CD14-positive monocyte (primary cell): ENCODE measurements at regions not wholly inside any gene's neighbourhood (a gene's known extent, or its start where the extent isn't known, plus 50 kb on each side); places are given as distances from the start of the nearest gene placed in this dataset.
A peak's percentile ranks its signal among the peaks of the same experiment; 100 is the strongest.

Experiments
- DNase-seq, 3 donors: peaks; one replicate each; pipeline ENCODE4 v3.0.0-alpha.2; 2011 to 2022
- H2AFZ ChIP-seq: 2 replicates; pipeline ENCODE4 v1.6.0; 2012; ENCODE audit warnings: mild to moderate bottlenecking, low read depth, low read length, inconsistent platforms; ENCODE audit not compliant: insufficient read depth, poor library complexity, severe bottlenecking
- H3K27ac ChIP-seq, 2 donors: 1 replicate in 1 of 2; 2 replicates in 1 of 2; pipeline ENCODE4 v1.5.1; 2012 to 2013; ENCODE audit warnings: low read length in 2 of 2, control low read depth in 1 of 2, inconsistent platforms in 1 of 2, low read depth in 1 of 2, mild to moderate bottlenecking in 1 of 2
- H3K27me3 ChIP-seq, 2 donors: one replicate each; pipeline versions ENCODE4 v1.6.0 to v1.6.1; 2011 to 2013; ENCODE audit warnings: low read length in 2 of 2; ENCODE audit not compliant: control insufficient read depth in 2 of 2, insufficient read depth in 2 of 2
- H3K36me3 ChIP-seq, 2 donors: replicated peaks in 1 of 2; 1 replicate in 1 of 2; 2 replicates in 1 of 2; pipeline versions ENCODE4 v1.5.1 to v1.6.1; 2012 to 2013; ENCODE audit warnings: low read length in 2 of 2, control low read depth in 1 of 2, inconsistent platforms in 1 of 2, mild to moderate bottlenecking in 1 of 2; ENCODE audit not compliant: insufficient read depth in 2 of 2, control insufficient read depth in 1 of 2
- H3K4me1 ChIP-seq, 2 donors: 1 replicate in 1 of 2; 2 replicates in 1 of 2; pipeline versions ENCODE4 v1.5.1 to v1.6.1; 2012 to 2013; ENCODE audit warnings: low read length in 2 of 2, control low read depth in 1 of 2, inconsistent platforms in 1 of 2, mild to moderate bottlenecking in 1 of 2, moderate library complexity in 1 of 2; ENCODE audit not compliant: insufficient read depth in 2 of 2, control insufficient read depth in 1 of 2
- H3K4me2 ChIP-seq: replicated peaks from 2 replicates; pipeline ENCODE3; 2012; ENCODE audit warnings: low read length, moderate library complexity, mild to moderate bottlenecking; ENCODE audit not compliant: poor library complexity, severe bottlenecking; ENCODE audit errors: extremely low read depth
- H3K4me3 ChIP-seq, 3 experiments: fragments of 200-600 bp in 1 of 3; sonication (generic) in 1 of 3; replicated peaks in 1 of 3; 1 replicate in 2 of 3; 2 replicates in 1 of 3; pipeline ENCODE4 v1.5.1; 2011 to 2013; ENCODE audit warnings: low read length in 3 of 3, mild to moderate bottlenecking in 3 of 3, control low read depth in 2 of 3, low read depth in 2 of 3, inconsistent platforms in 1 of 3, moderate library complexity in 1 of 3
- H3K79me2 ChIP-seq: 2 replicates; pipeline ENCODE4 v1.6.0; 2012; ENCODE audit warnings: mild to moderate bottlenecking, control low read depth, inconsistent platforms, low read length, moderate library complexity; ENCODE audit not compliant: insufficient read depth
- H3K9ac ChIP-seq: 2 replicates; pipeline ENCODE4 v1.6.0; 2017; ENCODE audit warnings: low read length, mild to moderate bottlenecking; ENCODE audit not compliant: insufficient read depth, poor library complexity, severe bottlenecking
- H3K9me3 ChIP-seq, 2 donors: replicated peaks in 1 of 2; 1 replicate in 1 of 2; 2 replicates in 1 of 2; pipeline versions ENCODE4 v1.5.1 to v1.6.1; 2012 to 2013; ENCODE audit warnings: low read length in 2 of 2, control low read depth in 1 of 2; ENCODE audit not compliant: control insufficient read depth in 1 of 2, insufficient read depth in 1 of 2
- H4K20me1 ChIP-seq: 2 replicates; pipeline ENCODE4 v1.6.0; 2012; ENCODE audit warnings: mild to moderate bottlenecking, low read length, control low read depth, moderate library complexity; ENCODE audit not compliant: insufficient read depth
- H3K27ac Mint-ChIP-seq, 7 donors: one replicate each; pipeline ENCODE4 v1.8.0; 2020; ENCODE audit warnings: mild to moderate bottlenecking in 7 of 7, mixed read lengths in 7 of 7, moderate library complexity in 6 of 7, inconsistent platforms in 2 of 7
- H3K27me3 Mint-ChIP-seq, 3 donors: one replicate each; pipeline ENCODE4 v1.8.0; 2021 to 2022; ENCODE audit warnings: low read depth in 3 of 3, mild to moderate bottlenecking in 3 of 3, mixed read lengths in 3 of 3, moderate library complexity in 3 of 3, inconsistent platforms in 1 of 3
- H3K36me3 Mint-ChIP-seq, 2 donors: one replicate each; pipeline ENCODE4 v1.8.0; 2020; ENCODE audit warnings: mixed read lengths in 2 of 2, inconsistent platforms in 1 of 2, mild to moderate bottlenecking in 1 of 2
- H3K4me1 Mint-ChIP-seq: one replicate; pipeline ENCODE4 v1.8.0; 2020; ENCODE audit warnings: mild to moderate bottlenecking, mixed read lengths
- H3K4me3 Mint-ChIP-seq, 2 donors: one replicate each; pipeline ENCODE4 v1.8.0; 2020; ENCODE audit warnings: mild to moderate bottlenecking in 2 of 2, mixed read lengths in 2 of 2, moderate library complexity in 1 of 2
- H3K9me3 Mint-ChIP-seq, 7 donors: one replicate each; pipeline ENCODE4 v1.8.0; 2020 to 2022; ENCODE audit warnings: mixed read lengths in 7 of 7, mild to moderate bottlenecking in 6 of 7, moderate library complexity in 6 of 7, inconsistent platforms in 2 of 7
- CTCF ChIP-seq: fragments of 200-600 bp; IDR thresholded peaks from one replicate; pipeline ENCODE4 v1.8.0; 2022; ENCODE audit warnings: antibody characterized with exemption, mild to moderate bottlenecking
- WGBS: methylation state at CpG from one replicate; pipeline ENCODE4 v1.1.5; 2013; ENCODE audit warnings: missing lambda C conversion rate; ENCODE audit not compliant: insufficient coverage; 5-methylcytosine and 5-hydroxymethylcytosine counted together
- intact Hi-C, 2 donors: fragments of 100-400 bp; cut with micrococcal nuclease; formaldehyde crosslinking; loops; one replicate each; pipeline versions ENCODE4 v1.15.0 to v1.15.1; 2023

GRCh38 chr14:55910601-55911243 lies 207.5 kb upstream of the PELI2 start:
- 93% methylated on average over 2 of the region's 2 CpGs for WGBS

GRCh38 chr14:55911776-55912175 lies 206.4 kb upstream of the PELI2 start:
- TF ChIP-seq CTCF, result no peak
- H3K9ac ChIP-seq, result no peak overlapping the region
- H3K36me3 ChIP-seq, result no peaks in the 10 kb centered on the region
- no peaks in the 10 kb centered on the region for H3K79me2 ChIP-seq
- no peaks in the 10 kb centered on the region for H3K9me3 ChIP-seq
- peaks cover 0 to 2% (median 0%) of the 10 kb centered on the region in 3 donors for H3K27me3 Mint-ChIP-seq
- peak overlapping the region in 1 of 7 donors; percentile 10 for H3K27ac Mint-ChIP-seq
- no peaks in the 10 kb centered on the region for H3K36me3 Mint-ChIP-seq
- WGBS, result 93% methylated on average over 4 of the region's 4 CpGs
- no peak for DNase-seq
- H3K4me3 Mint-ChIP-seq, result no peak overlapping the region
- peaks cover 0 to 2% of the 10 kb centered on the region in 2 donors for H3K27me3 ChIP-seq
- intact Hi-C loops, result no loop called here
- H3K27ac ChIP-seq, result no peak overlapping the region
- H3K4me1 Mint-ChIP-seq, result no peaks in the 10 kb centered on the region
- no peak overlapping the region for H3K4me2 ChIP-seq
- no peaks in the 10 kb centered on the region for H3K4me1 ChIP-seq
- peaks cover 0 to 2% (median 0%) of the 10 kb centered on the region in 7 donors for H3K9me3 Mint-ChIP-seq
- no peaks in the 10 kb centered on the region for H4K20me1 ChIP-seq
- no peak overlapping the region for H2AFZ ChIP-seq
- no peak overlapping the region for H3K4me3 ChIP-seq

More at GRCh38 chr14:55910601-55911243, 207.5 kb upstream of the PELI2 start:
- no peaks in the 10 kb centered on the region for H3K9me3 ChIP-seq
- no peak overlapping the region for H3K27ac Mint-ChIP-seq
- no peak overlapping the region for H3K4me3 Mint-ChIP-seq
- no peaks in the 10 kb centered on the region for H3K4me1 ChIP-seq
- H4K20me1 ChIP-seq, result no peaks in the 10 kb centered on the region
- no peak overlapping the region for H3K4me2 ChIP-seq
- H3K4me1 Mint-ChIP-seq, result no peaks in the 10 kb centered on the region
- H3K36me3 ChIP-seq, result no peaks in the 10 kb centered on the region
- intact Hi-C loops, result no loop called here
- no peak overlapping the region for H3K27ac ChIP-seq
- peaks cover 0 to 2% (median 0%) of the 10 kb centered on the region in 3 donors for H3K27me3 Mint-ChIP-seq
- H3K9ac ChIP-seq, result no peak overlapping the region
- H3K27me3 ChIP-seq, result peaks cover 0 to 2% of the 10 kb centered on the region in 2 donors
- DNase-seq, result no peak
- peaks cover 0 to 2% (median 0%) of the 10 kb centered on the region in 7 donors for H3K9me3 Mint-ChIP-seq
- H3K4me3 ChIP-seq, result no peak overlapping the region
- no peak for TF ChIP-seq CTCF
- H2AFZ ChIP-seq, result no peak overlapping the region
- no peaks in the 10 kb centered on the region for H3K79me2 ChIP-seq
- H3K36me3 Mint-ChIP-seq, result no peaks in the 10 kb centered on the region
